Heart left ventricle (tissue), 13 donors: ENCODE measurements at regions not wholly inside any gene's neighbourhood (a gene's known extent, or its start where the extent isn't known, plus 50 kb on each side); places are given as distances from the start of the nearest gene placed in this dataset.

Experiments
- POLR2A ChIP-seq, 2 donors: fragments of 450-650 bp; IDR thresholded peaks; one replicate each; pipeline ENCODE4 v1.6.1; 2017; ENCODE audit warnings: antibody characterized with exemption in 2 of 2, mild to moderate bottlenecking in 2 of 2, moderate library complexity in 2 of 2
- TF ChIP-seq, protein P1 (sequence below), 12 donors: fragments of 200-600 bp; sonication (generic) in 4 of 12; IDR thresholded peaks; one replicate each; pipeline versions ENCODE4 v1.5.0 to v1.8.0; 2018 to 2022; ENCODE audit warnings: antibody characterized with exemption in 12 of 12, mild to moderate bottlenecking in 5 of 12
- donor health status: ischemic (EF 13 %, LVEDD 7.1; RV severe dilation, severe dysfunction).
- donor health status: DM: no; HTN: yes; CAD: no.
- donor health status: DM: no; HTN: no; CAD: no.
- donor health status: ischemic (EF 25% LVEDD 6.9; RV normal size, moderate dysfunction).
- donor health status: ischemic (EF 25% LVEDD 5.7; RV mildly dilated, moderate dysfunction).
- donor health status: ischemic (EF 35%, LVEDD 5.7; RV mildly dilated, moderate dysfunction).
- donor health status: nonischemic (EF 11% LVEDD 7.7; RV severe dilation, severe dysfunction).
- donor health status: DM: yes; HTN: yes; CAD: no.
- donor health status: PGD.
- donor health status: ischemic (EF 29% LVEDD 5.4; RV normal size, mild dysfunction).
- donor health status: nonischemic (EF 23%, LVEDD 6.1; RV moderate dilation, normal function).

DNA sequence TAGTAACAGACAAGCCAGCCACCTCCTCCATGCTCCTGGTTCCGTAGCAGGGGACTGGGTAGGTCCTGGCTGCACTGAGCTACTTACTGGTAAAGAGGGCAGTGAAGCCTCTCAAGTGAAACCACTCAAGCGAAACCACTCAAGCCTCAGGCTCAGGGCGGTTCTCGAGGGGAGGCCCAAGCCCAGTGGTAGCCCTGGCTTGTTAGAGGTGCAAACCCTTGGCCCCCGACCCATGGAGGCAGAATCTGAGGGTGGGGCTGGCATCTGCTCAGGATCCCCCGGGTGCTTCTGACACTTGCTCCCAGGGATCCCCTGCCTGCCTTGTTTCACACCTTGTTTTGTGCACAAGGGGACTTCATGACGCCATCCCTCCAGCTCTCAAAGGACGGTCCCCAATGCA lies 76.5 kb upstream of the OLFM1 start:
- no peak for TF ChIP-seq POLR2A (IDR thresholded peaks at IDR 0.05)
- TF ChIP-seq, protein P1, sequence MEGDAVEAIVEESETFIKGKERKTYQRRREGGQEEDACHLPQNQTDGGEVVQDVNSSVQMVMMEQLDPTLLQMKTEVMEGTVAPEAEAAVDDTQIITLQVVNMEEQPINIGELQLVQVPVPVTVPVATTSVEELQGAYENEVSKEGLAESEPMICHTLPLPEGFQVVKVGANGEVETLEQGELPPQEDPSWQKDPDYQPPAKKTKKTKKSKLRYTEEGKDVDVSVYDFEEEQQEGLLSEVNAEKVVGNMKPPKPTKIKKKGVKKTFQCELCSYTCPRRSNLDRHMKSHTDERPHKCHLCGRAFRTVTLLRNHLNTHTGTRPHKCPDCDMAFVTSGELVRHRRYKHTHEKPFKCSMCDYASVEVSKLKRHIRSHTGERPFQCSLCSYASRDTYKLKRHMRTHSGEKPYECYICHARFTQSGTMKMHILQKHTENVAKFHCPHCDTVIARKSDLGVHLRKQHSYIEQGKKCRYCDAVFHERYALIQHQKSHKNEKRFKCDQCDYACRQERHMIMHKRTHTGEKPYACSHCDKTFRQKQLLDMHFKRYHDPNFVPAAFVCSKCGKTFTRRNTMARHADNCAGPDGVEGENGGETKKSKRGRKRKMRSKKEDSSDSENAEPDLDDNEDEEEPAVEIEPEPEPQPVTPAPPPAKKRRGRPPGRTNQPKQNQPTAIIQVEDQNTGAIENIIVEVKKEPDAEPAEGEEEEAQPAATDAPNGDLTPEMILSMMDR (IDR thresholded peaks at IDR 0.05): no peak
